HG03342 (cell line): ENCODE measurements at regions not wholly inside any gene's neighbourhood (a gene's known extent, or its start where the extent isn't known, plus 50 kb on each side); places are given as distances from the start of the nearest gene placed in this dataset.
"Not testable (repeated sequence)": the region's sequence is repeated elsewhere in the genome, so short reads cannot be mapped to it uniquely, and the experiment has no call there.

Source experiments
- ATAC-seq: cut with Tn5 transposase; IDR thresholded peaks from one replicate; pipeline ENCODE4 v1.9.1; 2021; ENCODE audit warnings: mild to moderate bottlenecking, moderate library complexity; ENCODE audit not compliant: unreplicated experiment

GRCh38 chr16:14002416-14002990 is 68.6 kb upstream of the MRTFB start:
- ATAC-seq, result no peak

- no peak for ATAC-seq
These were observed 68.0 kb upstream of the MRTFB start for GRCh38 chr16:14003074-14003570.

- ATAC-seq, result no peak
These were observed 66.9 kb upstream of the MRTFB start for GRCh38 chr16:14004031-14004728.

- ATAC-seq, result no peak
These were observed 66.3 kb upstream of the MRTFB start for GRCh38 chr16:14004729-14005315.

GRCh38 chr16:14005335-14005734 is 65.8 kb upstream of the MRTFB start:
- no peak for ATAC-seq

- peak; percentile 58 for ATAC-seq
These were observed 63.7 kb upstream of the MRTFB start for GRCh38 chr16:14007450-14007849.

DNA sequence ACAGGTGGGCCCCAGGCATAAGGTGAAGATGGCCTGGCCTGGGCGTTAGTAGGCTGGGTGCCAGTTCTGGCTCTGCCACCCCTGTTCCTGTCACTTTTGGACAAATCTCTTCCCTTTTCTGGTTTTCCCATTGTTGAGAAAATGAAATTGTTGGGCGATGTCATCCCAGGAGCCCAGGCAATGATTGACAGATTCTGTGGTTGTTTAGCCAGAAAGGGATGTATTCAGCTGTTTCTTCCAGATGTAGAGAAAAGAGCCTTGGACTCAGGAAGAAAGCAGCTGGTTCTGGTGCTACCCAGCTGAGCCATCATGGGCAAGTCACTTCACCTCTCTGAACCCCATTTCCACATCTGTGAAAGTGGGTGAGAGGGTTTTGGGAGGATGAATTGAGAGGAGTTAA is 60.1 kb upstream of the MRTFB start:
- ATAC-seq, result no peak

DNA sequence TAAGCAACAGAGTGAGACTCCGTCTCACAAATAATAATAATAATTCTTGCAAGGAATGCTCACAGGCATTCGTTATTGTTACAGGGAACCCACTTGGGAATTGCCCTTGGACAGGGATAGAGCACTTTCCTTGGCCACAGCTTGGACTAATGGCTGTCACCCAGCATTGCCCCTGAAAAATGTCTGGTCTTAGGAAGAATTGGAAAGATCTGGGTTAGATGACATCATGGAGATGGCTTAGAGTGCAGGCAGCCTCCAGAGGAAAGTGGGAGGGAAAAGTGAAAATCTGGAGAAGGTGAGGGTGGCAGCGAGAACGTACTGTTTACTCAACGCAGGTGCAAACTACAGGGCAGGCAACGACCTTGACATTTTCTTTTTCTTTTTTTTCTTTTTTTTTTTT is 59.3 kb upstream of the MRTFB start:
- ATAC-seq, result no peak

GRCh38 chr16:14013145-14013570 is 58.0 kb upstream of the MRTFB start:
- ATAC-seq, result no peak

GRCh38 chr16:14013571-14014283 is 57.4 kb upstream of the MRTFB start:
- no peak for ATAC-seq

- ATAC-seq, result no peak
These were observed 56.9 kb upstream of the MRTFB start for GRCh38 chr16:14014284-14014625.

DNA sequence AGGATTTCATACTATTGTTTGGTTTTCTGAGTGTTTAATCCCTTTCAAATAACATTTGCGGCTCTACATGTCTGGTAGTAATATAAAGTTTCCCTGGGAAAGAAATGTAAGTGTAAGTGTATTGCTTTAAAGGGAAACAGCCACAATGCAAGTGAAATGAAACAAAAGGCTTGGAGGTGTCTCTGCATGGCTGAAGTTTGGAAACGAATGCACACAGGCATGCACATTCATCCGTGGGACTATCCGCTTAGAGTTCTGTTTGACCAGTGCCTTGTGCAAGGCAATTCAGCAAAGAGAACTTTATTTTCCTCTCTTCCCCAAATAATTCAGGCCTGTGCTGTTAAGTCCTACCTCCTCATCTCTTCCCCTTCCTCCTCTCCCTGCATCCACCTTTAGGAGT is 56.1 kb upstream of the MRTFB start:
- no peak for ATAC-seq

GRCh38 chr16:14015461-14015860 is 55.7 kb upstream of the MRTFB start:
- no peak for ATAC-seq

- no peak for ATAC-seq
These were observed 55.2 kb upstream of the MRTFB start for GRCh38 chr16:14015948-14016347.

- ATAC-seq, result not testable (repeated sequence)
These were observed 54.8 kb upstream of the MRTFB start for GRCh38 chr16:14016362-14016761.

DNA sequence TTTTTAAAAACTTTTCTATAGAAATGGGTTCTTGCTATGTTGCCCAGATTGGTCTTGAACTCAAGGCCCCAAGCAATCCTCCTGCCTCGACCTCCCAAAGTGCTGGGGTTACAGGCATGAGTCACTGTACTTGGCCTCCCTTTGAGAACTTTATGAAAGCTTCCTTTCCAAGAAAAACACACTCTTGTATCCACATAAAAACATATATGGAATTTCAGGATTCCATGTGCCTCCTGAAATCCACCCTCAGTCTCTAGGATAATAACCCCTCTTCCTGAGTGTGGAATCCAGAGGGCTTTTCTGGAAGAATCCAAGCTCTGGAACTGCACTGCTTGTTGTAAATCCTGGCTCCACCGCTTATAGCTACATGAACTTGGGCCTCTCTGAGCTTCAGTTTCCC is 53.2 kb upstream of the MRTFB start:
- no peak for ATAC-seq

- ATAC-seq, result no peak
These were observed 52.3 kb upstream of the MRTFB start for GRCh38 chr16:14018851-14019250.

DNA sequence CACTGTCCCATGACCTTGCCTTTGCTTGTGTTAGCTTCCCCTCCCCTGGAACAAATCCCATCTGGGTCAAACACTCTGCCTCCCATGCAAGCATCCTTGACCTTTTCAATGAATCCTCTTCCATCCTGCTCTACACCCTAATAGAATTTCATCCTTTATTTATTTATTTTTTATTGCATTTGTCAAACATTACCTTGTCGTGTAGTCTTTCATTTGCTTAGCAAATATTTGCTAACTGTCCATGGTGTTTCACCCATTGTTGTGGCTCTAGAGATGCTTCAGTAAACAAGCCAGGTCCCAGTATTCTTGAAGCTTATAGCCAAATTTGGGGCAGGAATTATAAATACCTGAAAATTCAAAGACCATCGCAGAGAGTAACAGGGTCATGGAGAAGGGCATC is 51.0 kb upstream of the MRTFB start:
- ATAC-seq, result no peak
